ENCODE measurements at regions not wholly inside any gene's neighbourhood (a gene's known extent, or its start where the extent isn't known, plus 50 kb on each side); places are given as distances from the start of the nearest gene placed in this dataset.
"Not testable (repeated sequence)": the region's sequence is repeated elsewhere in the genome, so short reads cannot be mapped to it uniquely, and the experiment has no call there.

DNA sequence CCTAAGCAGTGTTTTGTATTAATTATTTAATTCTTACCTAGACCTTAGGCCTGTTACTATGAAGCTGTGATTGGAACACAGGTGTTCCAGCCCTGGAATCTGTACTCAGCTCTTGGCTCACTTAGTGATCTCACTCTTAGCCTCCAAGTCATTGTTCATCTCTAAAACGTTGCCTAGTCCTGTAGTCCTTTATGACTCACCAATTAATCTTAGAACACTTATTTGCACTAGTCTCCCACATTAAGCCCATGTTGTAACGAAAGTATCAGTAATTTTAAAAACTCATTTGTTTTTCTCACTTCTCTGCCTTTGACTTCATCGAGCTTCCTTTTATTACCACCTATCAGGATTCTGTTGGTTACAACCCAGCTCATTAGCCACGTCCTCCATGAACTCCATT is 1224.7 kb upstream of the TENM3 start:
- TF ChIP-seq, protein P1, sequence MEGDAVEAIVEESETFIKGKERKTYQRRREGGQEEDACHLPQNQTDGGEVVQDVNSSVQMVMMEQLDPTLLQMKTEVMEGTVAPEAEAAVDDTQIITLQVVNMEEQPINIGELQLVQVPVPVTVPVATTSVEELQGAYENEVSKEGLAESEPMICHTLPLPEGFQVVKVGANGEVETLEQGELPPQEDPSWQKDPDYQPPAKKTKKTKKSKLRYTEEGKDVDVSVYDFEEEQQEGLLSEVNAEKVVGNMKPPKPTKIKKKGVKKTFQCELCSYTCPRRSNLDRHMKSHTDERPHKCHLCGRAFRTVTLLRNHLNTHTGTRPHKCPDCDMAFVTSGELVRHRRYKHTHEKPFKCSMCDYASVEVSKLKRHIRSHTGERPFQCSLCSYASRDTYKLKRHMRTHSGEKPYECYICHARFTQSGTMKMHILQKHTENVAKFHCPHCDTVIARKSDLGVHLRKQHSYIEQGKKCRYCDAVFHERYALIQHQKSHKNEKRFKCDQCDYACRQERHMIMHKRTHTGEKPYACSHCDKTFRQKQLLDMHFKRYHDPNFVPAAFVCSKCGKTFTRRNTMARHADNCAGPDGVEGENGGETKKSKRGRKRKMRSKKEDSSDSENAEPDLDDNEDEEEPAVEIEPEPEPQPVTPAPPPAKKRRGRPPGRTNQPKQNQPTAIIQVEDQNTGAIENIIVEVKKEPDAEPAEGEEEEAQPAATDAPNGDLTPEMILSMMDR (IDR thresholded peaks at IDR 0.05; ENCODE audit: control insufficient read depth, insufficient read depth, low read depth, low read length, missing control alignments), result no peak
- DNase-seq (ENCODE audit: low read depth), result no peak
- H3K4me3 ChIP-seq (ENCODE audit: control insufficient read depth, low read depth, low read length), result no peak overlapping the region

DNA sequence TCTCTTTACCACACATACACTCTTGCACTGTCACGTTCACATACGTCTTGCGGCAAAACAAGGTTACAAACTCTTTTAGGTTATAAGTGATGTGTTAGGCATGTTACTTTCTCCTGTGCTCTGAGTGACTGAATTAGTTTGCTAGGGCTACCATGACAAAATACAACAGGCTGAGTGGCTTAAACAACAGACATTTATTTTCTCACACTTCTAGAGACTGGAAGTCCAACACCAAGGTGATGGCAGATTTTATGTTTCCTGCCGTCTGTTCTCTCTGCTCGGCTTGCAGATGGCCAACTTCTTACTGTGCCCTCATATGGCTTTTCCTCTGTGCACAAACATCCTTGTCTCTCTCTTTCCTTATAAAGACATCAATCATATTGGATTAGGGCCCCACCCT is 1224.3 kb upstream of the TENM3 start:
- no peak for DNase-seq (ENCODE audit: low read depth)
- no peak overlapping the region for H3K4me3 ChIP-seq (ENCODE audit: control insufficient read depth, low read depth, low read length)
- TF ChIP-seq, protein P1 (IDR thresholded peaks at IDR 0.05; ENCODE audit: control insufficient read depth, insufficient read depth, low read depth, low read length, missing control alignments), result no peak

DNA sequence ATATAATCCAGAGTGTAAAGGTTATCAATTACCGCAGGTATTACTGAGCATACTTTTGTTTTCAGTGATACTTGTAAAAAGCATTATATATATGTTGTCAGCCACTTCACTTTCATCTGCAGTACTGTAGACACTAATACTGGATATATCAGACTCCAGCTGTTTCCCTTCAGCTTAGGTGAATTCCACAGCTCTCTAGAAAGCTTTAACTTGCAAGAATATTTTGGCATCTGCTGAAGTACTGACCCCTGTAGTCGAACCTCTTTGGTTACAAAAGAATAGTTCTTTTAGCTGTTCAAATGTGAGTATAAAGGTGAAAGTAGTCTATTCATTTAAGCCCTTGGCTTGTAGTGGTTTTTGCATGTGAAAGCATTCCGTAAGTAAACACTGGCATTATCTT is 1222.7 kb upstream of the TENM3 start:
- TF ChIP-seq, protein P1 (IDR thresholded peaks at IDR 0.05; ENCODE audit: control insufficient read depth, insufficient read depth, low read depth, low read length, missing control alignments), result no peak
- no peak for DNase-seq (ENCODE audit: low read depth)
- H3K4me3 ChIP-seq (ENCODE audit: control insufficient read depth, low read depth, low read length), result no peak overlapping the region

DNA sequence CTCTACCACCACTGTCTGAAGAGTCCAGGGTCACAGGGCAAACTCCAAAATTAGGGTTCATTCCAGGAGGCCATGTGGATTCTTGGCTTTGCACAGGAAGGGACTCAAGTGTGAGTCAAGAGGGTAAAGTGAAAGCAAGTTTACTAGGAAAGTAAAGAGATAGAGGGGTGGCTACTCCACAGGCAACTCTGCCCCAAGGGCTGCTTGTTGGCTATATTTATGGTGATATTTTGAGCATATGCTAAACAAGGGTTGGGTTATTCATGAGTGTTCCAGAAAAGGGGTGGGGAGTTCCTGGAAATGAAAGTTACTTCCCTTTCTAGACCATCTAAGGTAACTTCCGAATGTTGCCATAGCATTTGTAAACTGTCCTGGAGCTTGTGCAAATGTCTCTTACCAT is 1222.0 kb upstream of the TENM3 start:
- TF ChIP-seq, protein P1 (IDR thresholded peaks at IDR 0.05; ENCODE audit: control insufficient read depth, insufficient read depth, low read depth, low read length, missing control alignments), result no peak
- no peak for DNase-seq (ENCODE audit: low read depth)
- no peak overlapping the region for H3K4me3 ChIP-seq (ENCODE audit: control insufficient read depth, low read depth, low read length)

DNA sequence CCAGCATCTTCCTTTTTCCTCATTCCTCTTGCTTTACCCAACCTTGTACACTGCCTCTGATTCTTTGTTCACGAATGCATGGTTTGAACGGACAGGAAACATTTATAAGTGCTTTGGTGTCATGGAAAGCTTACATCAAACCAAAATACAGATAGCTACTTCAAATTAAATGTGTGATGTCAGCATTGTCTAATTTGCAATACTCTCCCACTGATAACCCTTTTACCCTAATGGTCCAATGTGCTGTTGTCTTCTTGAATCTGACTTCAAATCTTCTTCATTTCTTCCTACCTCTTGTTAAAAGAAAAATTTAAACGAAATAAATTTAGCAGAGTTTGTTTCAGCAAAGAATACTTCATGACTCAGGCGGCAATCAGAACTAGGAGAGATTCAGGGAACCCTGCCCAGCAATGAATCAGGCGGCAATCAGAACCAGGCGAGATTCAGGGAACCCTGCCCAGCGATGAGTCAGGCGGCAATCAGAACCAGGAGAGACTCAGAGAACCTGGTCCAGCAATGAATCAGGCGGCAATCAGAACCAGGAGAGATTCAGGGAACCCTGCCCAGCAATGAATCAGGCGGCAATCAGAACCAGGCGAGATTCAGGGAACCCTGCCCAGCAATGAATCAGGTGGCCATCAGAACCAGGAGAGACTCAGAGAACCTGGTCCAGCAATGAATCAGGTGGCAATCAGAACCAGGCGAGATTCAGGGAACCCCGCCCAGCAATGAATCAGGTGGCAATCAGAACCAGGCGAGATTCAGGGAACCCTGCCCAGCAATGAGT is 1212.9 kb upstream of the TENM3 start:
- peak; percentile 76 for DNase-seq (ENCODE audit: low read depth)
- H3K4me3 ChIP-seq (ENCODE audit: control insufficient read depth, low read depth, low read length), result not testable (repeated sequence)

DNA sequence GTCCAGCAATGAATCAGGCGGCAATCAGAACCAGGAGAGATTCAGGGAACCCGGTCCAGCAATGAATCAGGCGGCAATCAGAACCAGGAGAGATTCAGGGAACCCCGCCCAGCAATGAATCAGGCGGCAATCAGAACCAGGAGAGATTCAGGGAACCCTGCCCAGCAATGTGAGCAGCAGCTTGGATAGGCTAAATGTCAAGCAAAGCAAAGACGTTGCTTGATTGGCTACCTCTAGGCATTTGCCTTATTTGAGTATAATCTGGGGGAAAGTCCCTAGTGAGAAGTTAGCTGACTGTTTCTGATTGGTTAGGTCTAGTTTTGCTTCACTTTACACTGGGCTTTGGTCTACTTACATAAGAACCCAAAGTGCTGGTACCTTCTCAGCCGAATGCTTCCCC is 1212.2 kb upstream of the TENM3 start:
- peak; percentile 47 for DNase-seq (ENCODE audit: low read depth)
- H3K4me3 ChIP-seq (ENCODE audit: control insufficient read depth, low read depth, low read length), result no peak overlapping the region
- TF ChIP-seq, protein P1 (IDR thresholded peaks at IDR 0.05; ENCODE audit: control insufficient read depth, insufficient read depth, low read depth, low read length, missing control alignments), result no peak

DNA sequence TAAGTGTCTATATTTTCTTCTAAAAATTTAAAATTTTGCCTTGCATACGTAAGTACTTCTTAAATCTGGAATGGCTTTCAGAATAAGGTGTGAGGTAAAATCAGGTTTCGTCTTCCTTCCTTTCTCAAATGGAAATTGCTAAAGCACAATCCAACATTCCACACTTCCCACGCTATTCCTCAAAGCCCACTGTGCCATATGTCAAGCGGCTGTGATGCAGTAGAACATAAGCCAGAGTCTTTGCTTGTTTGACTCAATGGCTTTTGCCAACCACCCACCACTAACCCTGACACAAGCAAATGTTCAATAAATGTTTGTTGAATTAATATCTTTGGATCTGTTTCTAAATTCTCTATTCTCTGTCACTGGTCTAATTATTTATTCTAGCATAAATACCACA is 1199.7 kb upstream of the TENM3 start:
- DNase-seq (ENCODE audit: low read depth), result no peak
- no peak overlapping the region for H3K4me3 ChIP-seq (ENCODE audit: control insufficient read depth, low read depth, low read length)
- TF ChIP-seq, protein P1 (IDR thresholded peaks at IDR 0.05; ENCODE audit: control insufficient read depth, insufficient read depth, low read depth, low read length, missing control alignments), result no peak

Measured in AG09309 (cell line).